ENCODE measurements at regions not wholly inside any gene's neighbourhood (a gene's known extent, or its start where the extent isn't known, plus 50 kb on each side); places are given as distances from the start of the nearest gene placed in this dataset.

GRCh38 chr2:136404925-136405324 is 287.0 kb upstream of the CXCR4 start:
- DNase-seq (ENCODE audit: low read depth in 2 of 2), result no peak

GRCh38 chr2:136404176-136404575 is 286.2 kb upstream of the CXCR4 start:
- DNase-seq (ENCODE audit: low read depth in 2 of 2), result no peak

GRCh38 chr2:136402281-136402680 is 284.3 kb upstream of the CXCR4 start:
- DNase-seq (ENCODE audit: low read depth in 2 of 2), result no peak

- no peak for DNase-seq (ENCODE audit: low read depth in 2 of 2)
Observed at GRCh38 chr2:136399667-136400289, 281.8 kb upstream of the CXCR4 start.

GRCh38 chr2:136395582-136395981 is 277.6 kb upstream of the CXCR4 start:
- no peak for DNase-seq (ENCODE audit: low read depth in 2 of 2)

GRCh38 chr2:136394136-136395060 is 276.4 kb upstream of the CXCR4 start:
- no peak for DNase-seq (ENCODE audit: low read depth in 2 of 2)

- no peak for DNase-seq (ENCODE audit: low read depth in 2 of 2)
Observed at GRCh38 chr2:136393514-136393913, 275.6 kb upstream of the CXCR4 start.

- no peak for DNase-seq (ENCODE audit: low read depth in 2 of 2)
Observed at GRCh38 chr2:136392897-136393505, 275.1 kb upstream of the CXCR4 start.

GRCh38 chr2:136389809-136390208 is 271.9 kb upstream of the CXCR4 start:
- DNase-seq (ENCODE audit: low read depth in 2 of 2), result no peak

- no peak for DNase-seq (ENCODE audit: low read depth in 2 of 2)
Observed at GRCh38 chr2:136386046-136386445, 268.1 kb upstream of the CXCR4 start.

- DNase-seq (ENCODE audit: low read depth in 2 of 2), result peak in 1 of 2 donors; percentile 11
Observed at GRCh38 chr2:136384531-136385303, 266.8 kb upstream of the CXCR4 start.

- DNase-seq (ENCODE audit: low read depth in 2 of 2), result no peak
Observed at GRCh38 chr2:136383167-136383566, 265.2 kb upstream of the CXCR4 start.

- DNase-seq (ENCODE audit: low read depth in 2 of 2), result peak; percentile 16 to 18
Observed at GRCh38 chr2:136381722-136382633, 264.0 kb upstream of the CXCR4 start.

- DNase-seq (ENCODE audit: low read depth in 2 of 2), result no peak
Observed at GRCh38 chr2:136381245-136381644, 263.3 kb upstream of the CXCR4 start.

- DNase-seq (ENCODE audit: low read depth in 2 of 2), result peak; percentile 46
Observed at GRCh38 chr2:136378712-136379595, 261.0 kb upstream of the CXCR4 start.

- no peak for DNase-seq (ENCODE audit: low read depth in 2 of 2)
Observed at GRCh38 chr2:136377423-136378382, 259.8 kb upstream of the CXCR4 start.

GRCh38 chr2:136376798-136377211 is 258.9 kb upstream of the CXCR4 start:
- no peak for DNase-seq (ENCODE audit: low read depth in 2 of 2)

GRCh38 chr2:136376211-136376610 is 258.3 kb upstream of the CXCR4 start:
- DNase-seq (ENCODE audit: low read depth in 2 of 2), result no peak
